GM23338 (cell line): ENCODE measurements at regions not wholly inside any gene's neighbourhood (a gene's known extent, or its start where the extent isn't known, plus 50 kb on each side); places are given as distances from the start of the nearest gene placed in this dataset.

Experiments
- ATAC-seq: fragments of 200-7000 bp; cut with Tn5 transposase; 3 replicates; pipeline ENCODE4 v1.9.1; 2020
- DNase-seq: peaks from one replicate; pipeline ENCODE4 v3.0.0-alpha.2; 2015; ENCODE audit warnings: low spot score
- H2AFZ ChIP-seq: fragments of 200-600 bp; sonication (generic); 2 replicates; pipeline ENCODE4 v1.8.0; 2016; ENCODE audit warnings: antibody characterized with exemption, mild to moderate bottlenecking, moderate library complexity
- H3F3A ChIP-seq: fragments of 200-600 bp; sonication (generic); replicated peaks from 2 replicates; pipeline ENCODE4 v1.8.0; 2017; ENCODE audit warnings: antibody characterized with exemption, mixed run types, low read depth
- H3K27ac ChIP-seq: fragments of 200-600 bp; sonication (generic); 2 replicates; pipeline ENCODE4 v1.6.1; 2016; ENCODE audit warnings: low read depth
- H3K27me3 ChIP-seq: fragments of 200-600 bp; sonication (generic); 2 replicates; pipeline ENCODE4 v1.8.0; 2016; ENCODE audit warnings: mild to moderate bottlenecking, mixed run types, moderate library complexity; ENCODE audit not compliant: insufficient read depth
- H3K36me3 ChIP-seq: fragments of 200-600 bp; sonication (generic); 2 replicates; pipeline ENCODE4 v1.8.0; 2016; ENCODE audit warnings: mild to moderate bottlenecking; ENCODE audit not compliant: insufficient read depth
- H3K4me1 ChIP-seq: fragments of 200-600 bp; sonication (generic); 2 replicates; pipeline ENCODE4 v1.8.0; 2016; ENCODE audit warnings: mild to moderate bottlenecking, moderate library complexity; ENCODE audit not compliant: insufficient read depth
- H3K4me2 ChIP-seq: fragments of 200-600 bp; sonication (generic); 2 replicates; pipeline ENCODE4 v1.7.1; 2017; ENCODE audit warnings: mixed run types
- H3K4me3 ChIP-seq: fragments of 200-600 bp; sonication (generic); 2 replicates; pipeline ENCODE4 v1.6.1; 2016; ENCODE audit warnings: mixed run types
- H3K79me2 ChIP-seq: fragments of 200-600 bp; sonication (generic); replicated peaks from 2 replicates; pipeline ENCODE4 v1.8.0; 2017; ENCODE audit warnings: mild to moderate bottlenecking; ENCODE audit not compliant: insufficient read depth
- H3K9me2 ChIP-seq: fragments of 200-600 bp; sonication (generic); 2 replicates; pipeline ENCODE4 v1.8.0; 2017; ENCODE audit not compliant: insufficient read depth
- H4K20me1 ChIP-seq: fragments of 200-600 bp; sonication (generic); replicated peaks from 2 replicates; pipeline ENCODE4 v1.8.0; 2017; ENCODE audit warnings: mild to moderate bottlenecking; ENCODE audit not compliant: insufficient read depth
- H3K27ac Mint-ChIP-seq: 2 replicates; pipeline ENCODE4 v1.8.0; 2020; ENCODE audit warnings: inconsistent platforms, mild to moderate bottlenecking, moderate library complexity, mixed read lengths
- H3K27me3 Mint-ChIP-seq: 3 replicates; pipeline ENCODE4 v1.8.0; 2022; ENCODE audit warnings: low read depth, mild to moderate bottlenecking, moderate library complexity, mixed read lengths, inconsistent platforms; ENCODE audit not compliant: insufficient read depth, poor library complexity
- H3K36me3 Mint-ChIP-seq: 3 replicates; pipeline ENCODE4 v1.8.0; 2021; ENCODE audit warnings: low read depth, mild to moderate bottlenecking, inconsistent platforms, moderate library complexity, mixed read lengths
- H3K4me1 Mint-ChIP-seq: 3 replicates; pipeline ENCODE4 v1.8.0; 2020; ENCODE audit warnings: mild to moderate bottlenecking, inconsistent platforms, mixed read lengths
- H3K4me3 Mint-ChIP-seq: 3 replicates; pipeline ENCODE4 v1.8.0; 2021; ENCODE audit warnings: moderate library complexity, mild to moderate bottlenecking, inconsistent platforms, mixed read lengths
- H3K9me3 Mint-ChIP-seq: 3 replicates; pipeline ENCODE4 v1.8.0; 2020; ENCODE audit warnings: moderate library complexity, mild to moderate bottlenecking, inconsistent platforms, mixed read lengths
- EZH2 ChIP-seq: fragments of 200-600 bp; sonication (generic); IDR thresholded peaks from one replicate; pipeline ENCODE4 v1.8.0; 2017; ENCODE audit warnings: antibody characterized with exemption, mild to moderate bottlenecking, low read depth; ENCODE audit not compliant: unreplicated experiment
- JUNB ChIP-seq: IDR thresholded peaks from one replicate; pipeline ENCODE4 v1.6.1; 2016; ENCODE audit warnings: antibody characterized with exemption; ENCODE audit not compliant: unreplicated experiment
- NANOG ChIP-seq: IDR thresholded peaks from 2 replicates; pipeline ENCODE4 v1.6.1; 2016; ENCODE audit warnings: antibody characterized with exemption, borderline replicate concordance
- STAT1 ChIP-seq: IDR thresholded peaks from one replicate; pipeline ENCODE4 v1.6.1; 2016; ENCODE audit warnings: antibody characterized with exemption; ENCODE audit not compliant: unreplicated experiment
- ZNF114 ChIP-seq: fragments of 250-450 bp; sonication (Bioruptor Pico); IDR thresholded peaks from 2 replicates; pipeline ENCODE4 v1.5.0; 2020; ENCODE audit warnings: mild to moderate bottlenecking, moderate library complexity
- ZNF331 ChIP-seq: fragments of 250-450 bp; sonication (Bioruptor Pico); IDR thresholded peaks from 2 replicates; pipeline ENCODE4 v1.5.0; 2020; ENCODE audit warnings: low read depth, mild to moderate bottlenecking, moderate library complexity
- TF ChIP-seq, protein P1 (sequence below): fragments of 250-450 bp; sonication (Bioruptor Pico); IDR thresholded peaks from 2 replicates; pipeline ENCODE4 v1.5.0; 2020; ENCODE audit warnings: mild to moderate bottlenecking, moderate library complexity
- TF ChIP-seq, protein P2 (sequence below), 2 experiments: fragments of 200-600 bp in 1 of 2; sonication (generic) in 1 of 2; conservative IDR thresholded peaks; 2 replicates each; pipeline versions ENCODE4 v1.5.1 to v1.6.1; 2016 to 2017; ENCODE audit warnings: antibody characterized with exemption in 2 of 2, low read depth in 2 of 2, mild to moderate bottlenecking in 2 of 2, moderate library complexity in 1 of 2

DNA sequence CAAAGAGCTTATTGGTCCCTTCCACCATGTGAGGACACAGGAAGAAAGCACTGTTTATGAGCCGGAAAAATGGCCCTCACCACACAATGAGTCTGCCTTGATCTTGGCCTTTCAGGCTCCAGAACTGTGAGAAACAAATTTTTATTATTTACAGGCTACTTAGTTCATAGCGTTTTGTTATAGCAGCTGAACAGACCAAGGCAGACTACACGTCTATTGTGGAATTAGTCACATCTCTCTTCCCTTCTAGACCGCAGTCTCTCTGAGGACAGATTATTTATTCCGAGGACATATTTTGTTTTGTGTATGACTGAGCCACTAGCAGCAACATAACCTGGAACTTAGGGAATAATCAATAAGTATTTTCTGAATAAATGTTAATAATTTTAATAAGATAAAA lies 125.5 kb downstream of the ASB1 start (continued):
- TF ChIP-seq, protein P1, sequence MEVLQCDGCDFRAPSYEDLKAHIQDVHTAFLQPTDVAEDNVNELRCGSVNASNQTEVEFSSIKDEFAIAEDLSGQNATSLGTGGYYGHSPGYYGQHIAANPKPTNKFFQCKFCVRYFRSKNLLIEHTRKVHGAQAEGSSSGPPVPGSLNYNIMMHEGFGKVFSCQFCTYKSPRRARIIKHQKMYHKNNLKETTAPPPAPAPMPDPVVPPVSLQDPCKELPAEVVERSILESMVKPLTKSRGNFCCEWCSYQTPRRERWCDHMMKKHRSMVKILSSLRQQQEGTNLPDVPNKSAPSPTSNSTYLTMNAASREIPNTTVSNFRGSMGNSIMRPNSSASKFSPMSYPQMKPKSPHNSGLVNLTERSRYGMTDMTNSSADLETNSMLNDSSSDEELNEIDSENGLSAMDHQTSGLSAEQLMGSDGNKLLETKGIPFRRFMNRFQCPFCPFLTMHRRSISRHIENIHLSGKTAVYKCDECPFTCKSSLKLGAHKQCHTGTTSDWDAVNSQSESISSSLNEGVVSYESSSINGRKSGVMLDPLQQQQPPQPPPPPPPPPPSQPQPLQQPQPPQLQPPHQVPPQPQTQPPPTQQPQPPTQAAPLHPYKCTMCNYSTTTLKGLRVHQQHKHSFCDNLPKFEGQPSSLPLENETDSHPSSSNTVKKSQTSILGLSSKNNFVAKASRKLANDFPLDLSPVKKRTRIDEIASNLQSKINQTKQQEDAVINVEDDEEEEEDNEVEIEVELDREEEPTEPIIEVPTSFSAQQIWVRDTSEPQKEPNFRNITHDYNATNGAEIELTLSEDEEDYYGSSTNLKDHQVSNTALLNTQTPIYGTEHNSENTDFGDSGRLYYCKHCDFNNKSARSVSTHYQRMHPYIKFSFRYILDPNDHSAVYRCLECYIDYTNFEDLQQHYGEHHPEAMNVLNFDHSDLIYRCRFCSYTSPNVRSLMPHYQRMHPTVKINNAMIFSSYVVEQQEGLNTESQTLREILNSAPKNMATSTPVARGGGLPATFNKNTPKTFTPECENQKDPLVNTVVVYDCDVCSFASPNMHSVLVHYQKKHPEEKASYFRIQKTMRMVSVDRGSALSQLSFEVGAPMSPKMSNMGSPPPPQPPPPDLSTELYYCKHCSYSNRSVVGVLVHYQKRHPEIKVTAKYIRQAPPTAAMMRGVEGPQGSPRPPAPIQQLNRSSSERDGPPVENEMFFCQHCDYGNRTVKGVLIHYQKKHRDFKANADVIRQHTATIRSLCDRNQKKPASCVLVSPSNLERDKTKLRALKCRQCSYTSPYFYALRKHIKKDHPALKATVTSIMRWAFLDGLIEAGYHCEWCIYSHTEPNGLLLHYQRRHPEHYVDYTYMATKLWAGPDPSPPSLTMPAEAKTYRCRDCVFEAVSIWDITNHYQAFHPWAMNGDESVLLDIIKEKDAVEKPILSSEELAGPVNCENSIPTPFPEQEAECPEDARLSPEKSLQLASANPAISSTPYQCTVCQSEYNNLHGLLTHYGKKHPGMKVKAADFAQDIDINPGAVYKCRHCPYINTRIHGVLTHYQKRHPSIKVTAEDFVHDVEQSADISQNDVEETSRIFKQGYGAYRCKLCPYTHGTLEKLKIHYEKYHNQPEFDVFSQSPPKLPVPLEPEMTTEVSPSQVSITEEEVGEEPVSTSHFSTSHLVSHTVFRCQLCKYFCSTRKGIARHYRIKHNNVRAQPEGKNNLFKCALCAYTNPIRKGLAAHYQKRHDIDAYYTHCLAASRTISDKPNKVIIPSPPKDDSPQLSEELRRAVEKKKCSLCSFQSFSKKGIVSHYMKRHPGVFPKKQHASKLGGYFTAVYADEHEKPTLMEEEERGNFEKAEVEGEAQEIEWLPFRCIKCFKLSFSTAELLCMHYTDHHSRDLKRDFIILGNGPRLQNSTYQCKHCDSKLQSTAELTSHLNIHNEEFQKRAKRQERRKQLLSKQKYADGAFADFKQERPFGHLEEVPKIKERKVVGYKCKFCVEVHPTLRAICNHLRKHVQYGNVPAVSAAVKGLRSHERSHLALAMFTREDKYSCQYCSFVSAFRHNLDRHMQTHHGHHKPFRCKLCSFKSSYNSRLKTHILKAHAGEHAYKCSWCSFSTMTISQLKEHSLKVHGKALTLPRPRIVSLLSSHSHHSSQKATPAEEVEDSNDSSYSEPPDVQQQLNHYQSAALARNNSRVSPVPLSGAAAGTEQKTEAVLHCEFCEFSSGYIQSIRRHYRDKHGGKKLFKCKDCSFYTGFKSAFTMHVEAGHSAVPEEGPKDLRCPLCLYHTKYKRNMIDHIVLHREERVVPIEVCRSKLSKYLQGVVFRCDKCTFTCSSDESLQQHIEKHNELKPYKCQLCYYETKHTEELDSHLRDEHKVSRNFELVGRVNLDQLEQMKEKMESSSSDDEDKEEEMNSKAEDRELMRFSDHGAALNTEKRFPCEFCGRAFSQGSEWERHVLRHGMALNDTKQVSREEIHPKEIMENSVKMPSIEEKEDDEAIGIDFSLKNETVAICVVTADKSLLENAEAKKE (CRISPR knock-in tag): no peak
- no peak for TF ChIP-seq EZH2
- no peak for TF ChIP-seq ZNF331

DNA sequence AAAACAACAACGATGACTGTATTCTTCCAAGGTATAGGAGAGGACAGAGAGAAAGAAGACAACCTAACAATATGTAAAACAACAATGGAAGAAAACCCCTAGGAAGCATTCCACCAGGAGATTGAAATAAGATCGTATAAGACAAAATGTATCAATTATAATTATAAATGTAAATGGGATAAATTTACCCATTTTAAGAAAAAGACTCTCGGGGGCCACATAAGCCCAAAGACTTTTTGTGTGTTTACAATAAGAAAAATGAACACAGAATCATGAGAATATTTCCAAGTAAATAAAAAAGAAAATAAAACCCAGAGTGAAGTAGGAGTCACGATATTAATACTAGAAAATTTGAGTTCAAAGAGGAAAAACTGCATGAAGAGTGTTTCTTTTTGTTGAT lies 126.4 kb downstream of the ASB1 start:
- no peaks in the 10 kb centered on the region for H3K36me3 ChIP-seq
- no peak overlapping the region for H2AFZ ChIP-seq
- no peaks in the 10 kb centered on the region for H3K9me2 ChIP-seq
- H3K27me3 ChIP-seq: no peaks in the 10 kb centered on the region
- no peak overlapping the region for H3K27ac ChIP-seq
- peaks cover 9% of the 10 kb centered on the region for H3K27me3 Mint-ChIP-seq
- no peak overlapping the region for H3K4me2 ChIP-seq
- H3K4me3 Mint-ChIP-seq: no peak overlapping the region
- no peaks in the 10 kb centered on the region; the same call in 2 of the 3 replicates for H3K36me3 Mint-ChIP-seq
- no peaks in the 10 kb centered on the region; the same call in 1 of the 2 replicates for H3K4me1 ChIP-seq
- H3K4me1 Mint-ChIP-seq: peaks cover 8% of the 10 kb centered on the region; the same call in 2 of the 3 replicates
- H3K27ac Mint-ChIP-seq: no peak overlapping the region
- H3K79me2 ChIP-seq: no peaks in the 10 kb centered on the region
- ATAC-seq: no peak
- DNase-seq: no peak
- H3K9me3 Mint-ChIP-seq: peaks cover 30% of the 10 kb centered on the region
- no peak overlapping the region for H3K4me3 ChIP-seq
- H4K20me1 ChIP-seq: no peaks in the 10 kb centered on the region
- no peaks in the 10 kb centered on the region for H3F3A ChIP-seq
- TF ChIP-seq EZH2 (no peak), ZNF331 (no peak), ZNF114 (no peak), JUNB (no peak), NANOG (no peak), STAT1 (no peak)
- TF ChIP-seq, protein P2, sequence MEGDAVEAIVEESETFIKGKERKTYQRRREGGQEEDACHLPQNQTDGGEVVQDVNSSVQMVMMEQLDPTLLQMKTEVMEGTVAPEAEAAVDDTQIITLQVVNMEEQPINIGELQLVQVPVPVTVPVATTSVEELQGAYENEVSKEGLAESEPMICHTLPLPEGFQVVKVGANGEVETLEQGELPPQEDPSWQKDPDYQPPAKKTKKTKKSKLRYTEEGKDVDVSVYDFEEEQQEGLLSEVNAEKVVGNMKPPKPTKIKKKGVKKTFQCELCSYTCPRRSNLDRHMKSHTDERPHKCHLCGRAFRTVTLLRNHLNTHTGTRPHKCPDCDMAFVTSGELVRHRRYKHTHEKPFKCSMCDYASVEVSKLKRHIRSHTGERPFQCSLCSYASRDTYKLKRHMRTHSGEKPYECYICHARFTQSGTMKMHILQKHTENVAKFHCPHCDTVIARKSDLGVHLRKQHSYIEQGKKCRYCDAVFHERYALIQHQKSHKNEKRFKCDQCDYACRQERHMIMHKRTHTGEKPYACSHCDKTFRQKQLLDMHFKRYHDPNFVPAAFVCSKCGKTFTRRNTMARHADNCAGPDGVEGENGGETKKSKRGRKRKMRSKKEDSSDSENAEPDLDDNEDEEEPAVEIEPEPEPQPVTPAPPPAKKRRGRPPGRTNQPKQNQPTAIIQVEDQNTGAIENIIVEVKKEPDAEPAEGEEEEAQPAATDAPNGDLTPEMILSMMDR (conservative IDR thresholded peaks at IDR 0.05; ENCODE audit: low read depth in 2 of 2): no peak
- TF ChIP-seq, protein P1 (CRISPR knock-in tag): no peak
